ENCODE measurements at regions not wholly inside any gene's neighbourhood (a gene's known extent, or its start where the extent isn't known, plus 50 kb on each side); places are given as distances from the start of the nearest gene placed in this dataset.

- TF ChIP-seq, protein P1, sequence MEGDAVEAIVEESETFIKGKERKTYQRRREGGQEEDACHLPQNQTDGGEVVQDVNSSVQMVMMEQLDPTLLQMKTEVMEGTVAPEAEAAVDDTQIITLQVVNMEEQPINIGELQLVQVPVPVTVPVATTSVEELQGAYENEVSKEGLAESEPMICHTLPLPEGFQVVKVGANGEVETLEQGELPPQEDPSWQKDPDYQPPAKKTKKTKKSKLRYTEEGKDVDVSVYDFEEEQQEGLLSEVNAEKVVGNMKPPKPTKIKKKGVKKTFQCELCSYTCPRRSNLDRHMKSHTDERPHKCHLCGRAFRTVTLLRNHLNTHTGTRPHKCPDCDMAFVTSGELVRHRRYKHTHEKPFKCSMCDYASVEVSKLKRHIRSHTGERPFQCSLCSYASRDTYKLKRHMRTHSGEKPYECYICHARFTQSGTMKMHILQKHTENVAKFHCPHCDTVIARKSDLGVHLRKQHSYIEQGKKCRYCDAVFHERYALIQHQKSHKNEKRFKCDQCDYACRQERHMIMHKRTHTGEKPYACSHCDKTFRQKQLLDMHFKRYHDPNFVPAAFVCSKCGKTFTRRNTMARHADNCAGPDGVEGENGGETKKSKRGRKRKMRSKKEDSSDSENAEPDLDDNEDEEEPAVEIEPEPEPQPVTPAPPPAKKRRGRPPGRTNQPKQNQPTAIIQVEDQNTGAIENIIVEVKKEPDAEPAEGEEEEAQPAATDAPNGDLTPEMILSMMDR (IDR thresholded peaks at IDR 0.05; ENCODE audit: poor library complexity, severe bottlenecking) = no peak
- TF ChIP-seq TAF1 (IDR thresholded peaks at IDR 0.05; ENCODE audit: low read depth) (no peak), POLR2AphosphoS5 (IDR thresholded peaks at IDR 0.05) (no peak), EZH2 (IDR thresholded peaks at IDR 0.05; ENCODE audit: borderline replicate concordance, insufficient read depth, low read length, poor library complexity, severe bottlenecking) (no peak), EP300 (conservative IDR thresholded peaks at IDR 0.05; ENCODE audit: poor library complexity, severe bottlenecking) (no peak), MXI1 (conservative IDR thresholded peaks at IDR 0.05; ENCODE audit: poor library complexity, severe bottlenecking) (no peak)
- TF ChIP-seq, protein P2, sequence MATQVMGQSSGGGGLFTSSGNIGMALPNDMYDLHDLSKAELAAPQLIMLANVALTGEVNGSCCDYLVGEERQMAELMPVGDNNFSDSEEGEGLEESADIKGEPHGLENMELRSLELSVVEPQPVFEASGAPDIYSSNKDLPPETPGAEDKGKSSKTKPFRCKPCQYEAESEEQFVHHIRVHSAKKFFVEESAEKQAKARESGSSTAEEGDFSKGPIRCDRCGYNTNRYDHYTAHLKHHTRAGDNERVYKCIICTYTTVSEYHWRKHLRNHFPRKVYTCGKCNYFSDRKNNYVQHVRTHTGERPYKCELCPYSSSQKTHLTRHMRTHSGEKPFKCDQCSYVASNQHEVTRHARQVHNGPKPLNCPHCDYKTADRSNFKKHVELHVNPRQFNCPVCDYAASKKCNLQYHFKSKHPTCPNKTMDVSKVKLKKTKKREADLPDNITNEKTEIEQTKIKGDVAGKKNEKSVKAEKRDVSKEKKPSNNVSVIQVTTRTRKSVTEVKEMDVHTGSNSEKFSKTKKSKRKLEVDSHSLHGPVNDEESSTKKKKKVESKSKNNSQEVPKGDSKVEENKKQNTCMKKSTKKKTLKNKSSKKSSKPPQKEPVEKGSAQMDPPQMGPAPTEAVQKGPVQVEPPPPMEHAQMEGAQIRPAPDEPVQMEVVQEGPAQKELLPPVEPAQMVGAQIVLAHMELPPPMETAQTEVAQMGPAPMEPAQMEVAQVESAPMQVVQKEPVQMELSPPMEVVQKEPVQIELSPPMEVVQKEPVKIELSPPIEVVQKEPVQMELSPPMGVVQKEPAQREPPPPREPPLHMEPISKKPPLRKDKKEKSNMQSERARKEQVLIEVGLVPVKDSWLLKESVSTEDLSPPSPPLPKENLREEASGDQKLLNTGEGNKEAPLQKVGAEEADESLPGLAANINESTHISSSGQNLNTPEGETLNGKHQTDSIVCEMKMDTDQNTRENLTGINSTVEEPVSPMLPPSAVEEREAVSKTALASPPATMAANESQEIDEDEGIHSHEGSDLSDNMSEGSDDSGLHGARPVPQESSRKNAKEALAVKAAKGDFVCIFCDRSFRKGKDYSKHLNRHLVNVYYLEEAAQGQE (IDR thresholded peaks at IDR 0.05; ENCODE audit: borderline replicate concordance) = no peak
Measured at GRCh38 chr4:38424151-38424871, 239.7 kb upstream of the KLF3 start.
